IPS-NIHi7 (cell line): ENCODE measurements at regions not wholly inside any gene's neighbourhood (a gene's known extent, or its start where the extent isn't known, plus 50 kb on each side); places are given as distances from the start of the nearest gene placed in this dataset.
"Not testable (repeated sequence)": the region's sequence is repeated elsewhere in the genome, so short reads cannot be mapped to it uniquely, and the experiment has no call there.

Experiments used
- DNase-seq: peaks from one replicate; pipeline ENCODE4 v3.0.0; 2012; ENCODE audit warnings: mixed read lengths; ENCODE audit errors: extremely low spot score

DNA sequence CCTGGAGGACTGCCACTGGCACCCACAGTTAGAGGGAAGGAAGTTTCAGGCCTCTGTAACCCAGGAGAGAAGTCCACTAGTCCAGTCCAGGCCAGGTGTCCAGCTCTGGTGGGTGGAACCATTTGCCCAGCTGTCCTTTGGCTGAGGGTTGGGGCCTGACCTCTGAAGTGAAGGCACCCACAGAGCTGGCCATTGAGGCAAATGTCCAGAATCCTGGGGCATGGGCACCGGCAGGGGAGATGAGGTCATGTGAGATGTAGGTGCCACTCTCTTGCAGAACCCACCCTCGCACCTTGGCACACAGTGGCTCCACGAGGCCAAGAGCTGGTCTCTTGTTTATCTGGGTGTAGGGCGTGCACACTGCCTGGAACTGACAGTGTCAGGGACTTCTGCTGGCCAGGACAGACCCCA, 162.8 kb downstream of the SMAD6 start:
- peak; percentile 2 for DNase-seq

DNA sequence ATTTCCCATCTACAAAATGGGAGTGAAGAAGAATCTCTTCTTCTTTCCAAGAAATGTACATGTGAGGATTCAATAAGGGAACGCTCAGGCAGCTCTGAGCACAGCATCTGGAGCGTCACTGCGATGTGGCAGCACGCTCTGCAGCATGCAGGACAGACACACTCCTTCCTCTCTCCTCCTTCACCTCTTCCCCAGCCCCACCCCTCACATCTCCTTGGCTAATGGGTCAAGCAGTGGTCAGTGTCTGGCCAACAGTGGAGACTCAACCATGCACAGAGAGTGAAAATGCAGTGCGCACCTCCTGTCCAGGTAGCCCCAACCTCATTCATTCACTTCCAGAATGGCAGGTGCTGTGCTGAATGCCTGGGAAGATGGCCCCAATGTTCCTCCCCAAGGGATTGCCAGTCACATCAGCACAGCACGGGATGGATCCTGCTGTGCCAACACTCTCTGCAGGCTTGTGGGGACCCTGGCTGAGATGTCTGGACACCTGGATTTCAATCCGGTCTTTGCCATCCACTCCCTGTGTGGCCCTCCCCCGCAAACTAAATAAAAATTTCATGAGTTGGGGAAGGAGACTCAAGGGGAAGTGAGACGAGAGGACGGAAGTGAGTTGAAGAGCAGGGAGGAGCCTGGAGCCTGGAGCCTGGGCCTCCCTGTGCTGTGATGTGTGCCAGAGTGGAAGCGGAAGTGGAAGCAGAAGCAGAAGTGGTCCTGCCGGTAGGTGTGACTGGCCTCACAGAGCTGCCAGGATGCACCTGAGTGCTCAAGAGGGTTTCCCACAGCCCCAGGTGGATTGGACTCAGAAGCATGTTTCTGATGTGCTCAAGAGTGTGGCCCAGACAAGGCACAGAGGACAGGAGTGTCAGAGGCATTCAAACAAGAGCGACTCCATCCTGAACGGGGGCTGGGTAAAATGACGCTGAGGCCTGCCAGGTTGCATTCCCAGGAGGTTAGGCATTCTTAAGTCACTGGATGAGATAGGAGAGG, 163.9 kb downstream of the SMAD6 start:
- peak; percentile 10 for DNase-seq

DNA sequence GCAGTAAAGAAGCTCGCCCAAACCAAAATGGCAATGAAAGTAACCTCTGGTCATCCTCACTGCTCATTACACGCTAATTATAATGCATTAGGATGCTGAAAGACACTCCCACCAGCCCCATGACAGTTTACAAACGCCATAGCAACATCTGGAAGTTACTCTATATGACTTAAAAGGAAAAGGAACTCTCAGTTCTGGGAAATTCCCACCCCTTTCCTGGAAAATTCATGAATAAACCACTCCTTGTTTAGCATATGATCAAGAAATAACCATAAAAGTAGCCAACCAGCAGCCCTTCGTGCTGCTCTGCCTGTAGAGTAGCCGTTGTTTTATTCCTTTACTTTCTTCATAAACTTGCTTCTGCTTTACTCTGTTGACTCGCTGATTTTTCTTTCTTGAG, 164.6 kb downstream of the SMAD6 start:
- no peak for DNase-seq

DNA sequence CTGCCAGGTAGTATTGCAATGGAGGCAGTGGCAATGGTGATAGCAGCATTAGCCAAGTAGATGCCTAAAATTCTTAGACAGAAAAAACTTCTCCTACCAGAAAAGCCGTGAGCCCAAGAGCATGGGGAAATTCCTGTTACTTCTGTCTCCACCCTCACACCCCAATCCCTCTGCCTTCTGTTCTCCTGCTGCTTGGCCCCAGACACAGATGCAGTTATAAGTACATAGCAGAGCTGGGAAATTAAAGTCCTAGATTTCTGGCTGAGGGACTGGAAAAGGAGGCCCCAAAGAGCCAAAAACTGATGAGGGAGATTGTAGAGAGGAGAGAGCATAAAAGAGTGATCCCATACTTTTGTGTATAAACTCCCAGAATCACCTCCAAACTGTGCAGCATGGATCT, 166.9 kb downstream of the SMAD6 start:
- DNase-seq: peak; percentile 10

DNA sequence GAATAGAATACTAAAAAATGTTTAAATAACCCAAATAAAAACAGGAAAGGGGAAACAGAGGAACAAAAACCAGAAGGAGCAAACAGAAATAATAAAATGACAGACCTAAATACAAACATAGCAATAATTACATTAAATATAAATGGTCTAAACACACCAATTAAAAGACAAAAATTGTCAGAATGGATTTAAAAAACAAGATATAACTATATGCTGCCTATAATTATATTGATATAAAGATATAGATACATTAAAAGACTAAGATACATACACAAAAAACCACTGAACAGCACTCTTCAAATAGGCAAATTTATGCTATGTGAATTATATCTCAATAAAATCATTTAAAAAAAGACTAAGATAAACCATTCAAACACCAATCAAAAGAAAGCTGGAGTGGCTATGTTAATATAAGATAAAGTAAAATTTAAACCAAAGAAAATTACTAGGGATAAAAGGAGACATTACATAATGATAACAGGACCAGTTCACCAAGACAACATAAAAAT, 168.9 kb downstream of the SMAD6 start:
- no peak for DNase-seq

DNA sequence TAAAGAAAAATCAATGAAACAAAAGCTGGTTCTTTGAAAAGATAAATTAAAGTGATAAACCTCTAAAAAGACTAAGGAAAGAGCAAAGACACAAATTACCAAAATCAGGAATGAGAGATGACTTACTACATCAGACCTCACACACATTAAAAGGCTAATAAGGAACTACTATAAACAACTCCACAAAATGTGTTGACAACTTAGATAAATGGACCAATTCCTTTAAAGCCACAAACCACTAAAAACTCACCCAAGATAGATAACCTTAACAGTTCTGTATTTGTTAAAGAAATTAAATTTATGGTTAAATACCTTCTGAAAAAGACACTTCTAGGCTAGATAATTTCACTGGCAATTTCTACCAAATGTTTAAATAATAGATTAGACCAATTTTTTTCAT, 170.4 kb downstream of the SMAD6 start:
- DNase-seq: no peak

DNA sequence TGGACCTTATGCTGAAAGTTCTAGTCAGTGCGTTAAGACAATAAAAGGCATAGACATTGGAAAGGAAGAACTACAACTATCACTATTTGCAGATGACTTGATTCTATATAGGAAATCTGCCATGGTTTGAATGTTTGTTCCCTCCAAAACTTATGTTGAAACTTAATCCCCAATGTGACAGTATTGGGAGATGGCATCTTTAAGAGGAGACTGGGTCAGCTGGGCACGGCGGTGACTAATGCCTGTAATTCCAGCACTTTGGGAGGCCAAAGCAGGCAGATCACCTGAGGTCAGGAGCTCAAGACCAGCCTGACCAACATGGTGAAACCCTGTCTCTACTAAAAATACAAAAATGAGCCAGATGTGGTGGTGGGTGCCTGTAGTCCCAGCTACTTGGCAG, 171.3 kb downstream of the SMAD6 start:
- not testable (repeated sequence) for DNase-seq

DNA sequence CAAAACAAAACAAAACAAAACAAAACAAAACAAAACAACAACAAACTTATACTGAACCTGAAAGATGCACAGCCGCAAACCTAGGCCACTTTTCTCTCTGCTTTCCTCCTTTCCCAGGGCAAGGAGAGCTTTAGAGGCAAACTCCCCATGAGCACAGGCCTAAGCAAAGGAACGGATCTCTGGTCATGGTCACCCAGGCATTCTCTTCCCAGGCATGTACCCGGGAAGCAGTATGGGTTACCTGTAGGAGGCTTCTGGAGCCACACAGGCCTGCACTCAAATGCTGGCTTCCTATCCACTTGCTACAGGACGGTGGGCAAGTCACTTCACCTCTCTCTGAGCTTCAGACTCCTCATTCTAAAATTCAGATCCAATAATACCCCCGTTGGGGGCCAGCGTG, 171.8 kb downstream of the SMAD6 start:
- no peak for DNase-seq

DNA sequence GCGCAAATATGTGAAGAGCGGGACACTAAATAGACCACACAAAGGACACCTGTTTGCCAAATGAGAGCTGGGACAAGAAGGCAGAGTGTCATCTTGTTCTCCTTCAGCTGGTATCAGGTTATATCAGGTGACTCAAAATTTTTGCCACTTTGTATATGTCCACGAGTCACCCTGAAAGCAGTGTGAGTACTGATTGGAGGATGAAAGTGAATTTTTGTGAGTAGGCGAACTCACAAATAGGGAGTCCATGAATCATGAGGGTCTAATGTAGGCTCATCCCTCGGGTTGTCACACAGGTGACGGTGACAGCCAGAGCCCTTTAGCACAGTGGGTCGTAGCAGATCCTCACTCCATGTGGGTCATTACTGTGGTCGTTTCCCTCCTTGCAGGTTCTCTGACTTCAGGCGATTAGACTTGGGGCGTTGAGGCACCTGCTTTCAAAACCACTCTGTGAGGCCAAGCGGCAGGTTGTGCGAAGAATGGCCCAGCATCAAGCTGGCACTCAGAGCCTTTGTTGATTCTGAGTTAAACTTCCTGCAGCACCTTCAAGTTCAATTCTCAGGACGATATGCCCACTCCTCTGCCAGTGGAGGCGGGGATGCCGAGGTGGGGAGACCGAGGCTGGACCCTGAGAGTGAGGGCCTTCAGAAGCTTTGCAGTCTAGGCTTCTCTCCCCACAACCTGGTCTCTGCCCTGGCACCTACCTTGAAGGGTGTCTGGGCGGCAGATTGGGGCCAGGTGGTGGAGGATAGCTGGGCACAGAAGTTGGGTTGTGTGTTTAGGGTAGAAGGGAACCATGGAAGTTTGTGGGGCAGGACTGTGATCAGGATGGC, 173.8 kb downstream of the SMAD6 start:
- DNase-seq: no peak

DNA sequence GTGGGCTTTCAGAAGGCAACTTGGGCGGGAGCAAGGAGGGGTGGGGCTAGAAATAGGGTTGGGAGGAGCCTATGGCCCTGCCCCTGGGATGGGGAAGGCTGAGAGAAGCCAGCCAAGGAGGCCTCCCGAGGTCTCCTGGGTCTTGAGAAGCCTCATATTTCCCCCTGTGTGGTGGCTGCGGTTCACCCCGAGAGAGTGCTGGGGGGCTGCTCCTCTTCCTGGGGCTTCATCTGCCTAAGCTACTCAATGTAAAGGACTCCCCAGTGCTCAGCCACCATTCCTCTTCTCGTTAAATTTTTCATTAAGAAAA, 174.3 kb downstream of the SMAD6 start:
- peak; percentile 63 for DNase-seq

DNA sequence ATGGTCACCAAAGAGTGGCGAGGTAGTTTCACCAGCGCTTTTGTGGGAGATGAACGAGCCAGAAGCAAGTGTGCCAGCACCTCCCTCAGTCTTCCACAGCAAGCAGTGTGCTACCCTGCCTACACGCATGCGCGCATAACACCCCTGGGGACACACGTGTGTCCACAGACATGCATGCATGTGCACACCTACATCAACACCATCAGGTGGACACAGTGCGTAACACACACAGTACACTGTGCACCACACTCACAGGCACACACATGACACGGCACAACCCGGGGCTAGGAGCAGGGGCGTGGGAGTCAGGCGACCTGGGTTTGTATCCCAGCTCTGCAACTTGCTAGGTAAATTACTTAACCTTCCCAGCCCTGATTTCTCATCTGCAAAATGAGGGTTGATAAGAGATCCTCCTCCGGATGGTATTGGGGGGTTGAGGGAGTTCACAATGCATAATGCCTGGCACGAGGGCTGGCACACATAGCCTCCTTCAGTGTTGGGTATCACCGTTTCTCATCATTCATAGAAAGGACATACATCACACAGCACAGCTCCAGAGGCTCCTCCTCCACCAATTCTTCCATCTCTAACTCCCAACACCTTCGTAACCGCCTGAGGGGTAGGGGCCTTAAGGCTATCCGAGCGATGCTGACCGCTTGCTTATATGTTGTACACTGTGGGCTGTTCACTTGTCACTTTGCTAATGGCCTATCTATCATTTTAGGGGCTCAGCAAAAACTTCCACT, 174.9 kb downstream of the SMAD6 start:
- DNase-seq: no peak

DNA sequence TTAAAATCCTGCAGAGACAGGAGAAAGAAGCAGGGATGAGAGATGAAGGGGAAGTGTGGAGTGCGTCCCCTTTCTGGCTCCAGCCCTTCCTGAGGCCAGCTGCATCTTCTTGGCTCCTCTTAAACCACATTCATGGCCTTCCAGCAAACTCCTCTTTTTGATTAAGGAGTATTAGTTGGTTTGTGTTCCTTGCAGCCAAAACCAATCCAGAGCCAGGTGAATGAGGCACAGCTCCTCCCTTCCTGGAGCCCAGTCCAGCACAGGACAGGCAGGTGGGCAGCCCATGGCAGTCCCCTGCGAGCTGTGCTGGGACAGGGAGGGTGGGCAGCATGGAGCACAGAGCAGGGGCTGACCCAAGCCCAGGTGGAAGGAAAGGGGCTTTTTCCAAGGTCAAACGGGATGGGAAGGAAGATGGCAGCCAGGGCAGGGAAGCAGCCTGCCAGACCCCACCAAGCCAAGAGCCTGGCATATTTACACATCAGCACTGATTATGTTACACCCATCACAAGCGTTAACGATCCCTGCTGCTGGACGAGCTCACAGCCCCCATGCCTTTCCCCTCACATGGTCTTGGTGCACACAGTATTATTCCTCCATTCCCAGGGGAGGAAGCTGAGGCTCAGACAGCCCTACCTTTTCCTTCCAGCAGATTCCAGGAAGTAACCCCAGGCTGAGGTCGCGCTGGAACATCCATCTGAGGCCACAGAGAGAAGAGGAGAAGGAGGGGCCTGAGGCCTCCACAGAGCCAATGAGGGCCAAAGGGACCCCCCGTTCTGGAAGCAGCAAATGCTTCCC, 175.6 kb downstream of the SMAD6 start:
- DNase-seq: no peak

DNA sequence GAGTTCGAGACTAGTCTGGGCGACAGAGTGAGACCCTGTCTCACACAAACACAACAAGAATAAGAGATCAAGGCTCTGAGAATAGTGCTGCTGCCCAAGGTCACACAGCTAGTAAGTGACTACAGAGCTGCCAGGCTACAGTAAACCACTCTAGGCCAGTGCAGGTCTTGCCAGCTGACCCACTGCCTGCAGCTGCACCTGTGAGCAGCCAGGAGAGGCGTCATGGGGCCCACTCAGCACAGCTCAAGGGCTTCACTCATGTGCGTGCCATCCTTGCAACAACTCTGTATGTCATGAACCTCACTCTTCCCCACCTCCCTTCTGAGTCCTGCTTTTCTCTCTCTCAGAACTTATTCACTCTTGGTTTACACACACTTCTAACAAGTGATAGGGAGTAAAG, 176.7 kb downstream of the SMAD6 start:
- no peak for DNase-seq

DNA sequence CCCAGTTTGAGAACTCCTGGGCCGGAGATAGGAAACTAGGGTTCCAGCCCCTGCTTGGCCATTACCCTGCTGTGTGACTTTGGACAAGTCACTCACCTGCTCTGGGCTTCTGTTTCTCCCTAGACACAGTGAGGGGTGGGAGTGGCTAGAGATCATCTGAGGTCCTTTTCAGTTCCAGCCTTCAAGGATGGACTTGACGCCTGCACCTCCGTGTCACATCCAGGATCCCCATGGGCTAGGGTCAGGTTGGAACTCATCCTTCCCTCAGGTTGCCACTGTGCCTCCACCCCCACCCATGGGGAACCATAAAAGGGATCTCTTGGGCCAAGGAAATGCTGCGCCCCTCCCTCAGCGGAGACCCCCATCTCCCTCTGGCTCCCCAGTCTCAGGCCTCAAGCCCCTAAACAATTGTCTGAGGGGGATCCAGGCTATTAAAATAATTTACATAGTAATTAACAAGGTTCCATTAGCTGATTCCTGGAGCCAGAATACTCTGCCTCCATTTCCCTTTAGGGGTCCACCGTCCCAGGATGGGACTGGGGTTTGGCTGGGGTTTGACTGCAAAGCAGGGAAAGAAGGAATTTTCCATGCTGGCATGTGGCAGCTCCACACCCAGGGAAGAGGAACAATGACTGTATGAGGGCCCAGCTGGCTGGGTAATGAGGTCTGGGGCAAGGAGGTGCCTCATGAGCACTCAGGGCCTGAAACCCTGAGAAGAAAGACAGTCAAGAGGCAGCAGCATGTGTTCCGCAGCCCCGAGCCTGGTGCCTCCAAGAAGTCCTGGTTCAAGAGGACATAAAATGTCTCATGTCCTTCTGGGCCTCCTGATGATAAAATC, 177.7 kb downstream of the SMAD6 start:
- DNase-seq: no peak

DNA sequence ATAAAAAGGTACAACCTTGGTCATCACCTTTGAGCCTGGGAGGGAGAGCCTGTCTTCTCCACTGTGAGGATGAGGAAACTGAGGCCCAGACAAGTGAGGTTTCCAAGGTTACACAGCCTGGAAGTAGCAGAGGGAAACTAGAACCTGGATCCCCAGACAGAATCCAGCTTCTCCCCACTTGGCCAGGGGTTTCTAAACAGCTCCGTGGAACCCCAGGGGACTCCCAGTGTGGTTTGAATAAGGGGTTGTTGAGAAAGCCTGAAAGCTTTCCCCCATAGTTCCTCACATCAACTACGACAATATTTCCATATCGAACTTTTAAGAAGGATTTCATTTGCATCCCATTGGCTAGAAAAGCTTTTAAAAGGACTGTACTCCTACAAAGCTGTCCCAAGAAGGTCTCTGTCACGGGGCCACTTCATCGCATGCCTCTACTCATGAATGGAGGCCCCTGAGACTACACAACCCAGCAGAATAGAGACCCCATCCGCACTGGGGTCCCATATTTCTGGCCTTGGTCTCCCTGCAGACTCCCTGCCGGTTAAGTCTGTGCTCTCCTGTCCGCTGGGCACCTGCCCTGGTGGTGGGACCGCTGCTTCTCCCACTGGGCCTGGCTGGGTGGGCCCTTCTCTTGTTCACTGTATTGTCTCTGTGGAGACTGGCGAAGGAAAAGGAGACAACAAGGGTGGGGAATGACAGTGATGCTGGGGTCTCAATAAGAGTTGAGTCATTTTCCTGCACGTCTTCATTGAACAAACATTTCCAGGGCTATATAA, 178.5 kb downstream of the SMAD6 start:
- DNase-seq: no peak

DNA sequence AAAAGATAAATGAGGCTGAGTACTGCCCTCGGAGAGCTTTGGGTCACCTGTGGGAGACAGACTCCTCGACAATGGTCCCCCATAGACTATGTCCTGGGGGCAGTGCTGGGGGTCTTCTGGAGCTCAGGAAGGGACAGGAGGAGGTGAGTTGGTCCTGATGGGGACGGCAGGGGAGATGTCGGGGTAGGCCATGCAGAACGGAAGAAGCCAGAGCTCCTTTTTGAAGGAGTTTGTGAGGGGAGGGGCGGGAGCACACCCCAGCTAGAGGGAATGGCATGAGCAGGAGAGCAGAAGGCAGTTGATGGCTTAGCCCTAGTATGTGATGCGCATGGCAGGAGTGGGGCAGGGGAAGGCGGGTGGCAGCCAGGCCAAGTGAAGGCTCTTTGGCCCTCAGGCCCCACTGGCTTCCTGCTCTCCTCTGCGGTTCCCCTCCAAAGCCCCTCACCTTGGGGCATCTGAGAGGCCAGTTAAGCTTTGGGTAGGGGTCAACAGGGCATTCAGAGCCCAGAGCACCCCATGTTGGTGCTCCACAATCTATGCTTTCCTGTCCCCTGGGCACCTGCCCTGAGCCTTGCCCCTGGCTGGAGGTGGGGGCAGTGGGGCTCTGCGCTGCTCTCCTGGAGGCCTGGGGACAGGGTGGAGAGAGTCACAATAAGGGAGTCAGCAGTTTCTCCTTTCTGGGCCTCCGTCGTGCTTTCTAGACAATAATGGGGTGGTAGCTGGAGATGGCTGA, 179.3 kb downstream of the SMAD6 start:
- DNase-seq: no peak

DNA sequence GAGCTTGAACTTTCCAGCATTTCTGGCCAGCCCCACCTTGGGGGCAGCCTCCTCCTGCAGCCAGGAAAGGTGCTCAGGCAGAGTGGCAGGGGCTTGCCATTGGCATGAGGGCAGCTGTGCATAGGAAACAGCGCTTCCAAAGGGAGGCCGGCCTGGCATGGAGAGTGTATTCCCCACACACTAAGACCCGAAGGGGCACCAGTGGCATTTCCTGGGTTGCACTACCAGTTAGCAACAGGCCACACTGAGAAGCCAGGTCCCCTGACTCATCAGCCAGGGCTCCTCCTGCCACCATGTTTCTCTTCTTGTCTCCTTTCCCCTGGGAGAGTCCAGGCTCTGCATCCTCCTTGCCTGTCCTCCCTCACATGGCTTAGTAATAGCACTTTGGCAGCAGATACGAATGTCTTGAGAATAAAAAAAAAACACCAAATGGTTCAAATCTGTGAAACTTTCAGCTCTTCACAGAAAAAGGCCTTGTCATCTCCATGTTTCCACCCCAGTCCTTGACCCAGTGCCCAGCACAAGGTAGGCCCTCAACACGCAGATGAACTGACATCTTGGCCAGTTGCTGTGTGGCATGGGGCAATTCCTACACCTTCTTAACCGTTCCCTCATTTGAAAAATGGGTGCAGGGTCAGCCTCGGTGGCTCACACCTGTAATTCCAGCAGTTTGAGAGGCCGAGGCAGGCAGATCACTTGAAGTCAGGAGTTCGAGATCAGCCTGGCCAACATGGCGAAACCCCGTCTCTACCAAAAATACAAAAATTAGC, 180.4 kb downstream of the SMAD6 start:
- DNase-seq: no peak
